GM12874 (cell line): ENCODE measurements at regions not wholly inside any gene's neighbourhood (a gene's known extent, or its start where the extent isn't known, plus 50 kb on each side); places are given as distances from the start of the nearest gene placed in this dataset.

Experiments used
- TF ChIP-seq, protein P1 (sequence below): IDR thresholded peaks from 2 replicates; pipeline ENCODE4 v1.5.1; 2011; ENCODE audit warnings: low read depth, mild to moderate bottlenecking, control low read depth, low read length, moderate library complexity; ENCODE audit not compliant: insufficient read depth

DNA sequence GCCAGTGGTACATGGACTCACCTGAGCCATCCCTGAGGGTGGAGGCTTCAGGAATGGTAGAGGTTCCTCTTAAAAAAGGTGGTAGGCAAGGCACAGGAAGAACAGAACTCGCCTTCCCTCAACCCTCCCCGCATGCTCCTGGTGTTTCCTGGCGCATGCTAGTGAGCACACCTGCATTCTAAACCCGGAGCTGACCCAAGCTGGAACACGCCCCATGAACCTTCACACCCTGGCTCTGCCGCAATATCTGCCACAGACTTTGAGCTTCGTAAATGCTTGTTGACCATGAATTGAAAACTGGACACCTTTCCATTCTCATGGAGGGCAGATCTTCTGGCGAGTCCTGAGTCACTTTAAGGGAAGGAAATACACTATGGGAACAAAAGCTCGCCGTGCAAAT, 601.3 kb upstream of the RAB6C start:
- TF ChIP-seq, protein P1, sequence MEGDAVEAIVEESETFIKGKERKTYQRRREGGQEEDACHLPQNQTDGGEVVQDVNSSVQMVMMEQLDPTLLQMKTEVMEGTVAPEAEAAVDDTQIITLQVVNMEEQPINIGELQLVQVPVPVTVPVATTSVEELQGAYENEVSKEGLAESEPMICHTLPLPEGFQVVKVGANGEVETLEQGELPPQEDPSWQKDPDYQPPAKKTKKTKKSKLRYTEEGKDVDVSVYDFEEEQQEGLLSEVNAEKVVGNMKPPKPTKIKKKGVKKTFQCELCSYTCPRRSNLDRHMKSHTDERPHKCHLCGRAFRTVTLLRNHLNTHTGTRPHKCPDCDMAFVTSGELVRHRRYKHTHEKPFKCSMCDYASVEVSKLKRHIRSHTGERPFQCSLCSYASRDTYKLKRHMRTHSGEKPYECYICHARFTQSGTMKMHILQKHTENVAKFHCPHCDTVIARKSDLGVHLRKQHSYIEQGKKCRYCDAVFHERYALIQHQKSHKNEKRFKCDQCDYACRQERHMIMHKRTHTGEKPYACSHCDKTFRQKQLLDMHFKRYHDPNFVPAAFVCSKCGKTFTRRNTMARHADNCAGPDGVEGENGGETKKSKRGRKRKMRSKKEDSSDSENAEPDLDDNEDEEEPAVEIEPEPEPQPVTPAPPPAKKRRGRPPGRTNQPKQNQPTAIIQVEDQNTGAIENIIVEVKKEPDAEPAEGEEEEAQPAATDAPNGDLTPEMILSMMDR: no peak

DNA sequence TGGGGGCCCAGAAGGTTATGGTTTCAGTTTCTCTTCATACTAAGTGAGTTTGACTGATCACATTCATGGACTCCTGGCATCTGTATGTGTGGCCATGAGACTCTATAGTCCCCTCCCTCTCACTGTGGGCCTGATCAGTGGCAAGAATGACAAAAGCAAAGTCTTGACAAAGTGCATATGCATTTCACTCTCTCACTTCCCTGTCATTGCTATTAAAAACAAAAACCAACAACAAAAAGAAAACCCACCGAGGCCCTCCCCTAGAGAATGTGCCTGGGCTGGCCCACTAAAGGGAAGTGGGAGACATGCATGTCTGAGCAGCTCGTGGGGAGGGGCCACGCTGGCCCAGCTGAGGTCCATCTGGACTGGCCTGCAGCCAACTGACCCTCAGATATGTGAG, 600.1 kb upstream of the RAB6C start:
- TF ChIP-seq, protein P1: no peak

DNA sequence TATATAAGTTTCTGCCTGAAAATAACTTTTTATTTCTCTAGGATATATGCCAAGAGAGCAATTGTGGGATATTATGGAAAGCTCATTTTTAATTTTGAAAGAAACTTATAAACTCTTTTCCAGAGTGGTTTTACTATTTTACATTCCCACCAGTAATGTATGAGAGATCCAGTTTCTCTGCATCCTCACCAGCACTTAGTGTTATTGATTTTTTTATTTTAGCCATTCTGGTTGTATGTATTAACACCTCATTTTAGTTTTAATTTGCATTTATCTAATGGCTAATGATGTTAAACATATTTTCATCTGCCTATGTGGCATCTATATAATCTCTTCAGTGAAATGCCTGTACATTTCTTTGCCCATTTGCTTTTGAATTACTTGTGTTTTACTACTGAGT, 597.7 kb upstream of the RAB6C start:
- TF ChIP-seq, protein P1: no peak

- TF ChIP-seq, protein P1: no peak
These were observed 590.6 kb upstream of the RAB6C start for GRCh38 chr2:129388870-129389269.

DNA sequence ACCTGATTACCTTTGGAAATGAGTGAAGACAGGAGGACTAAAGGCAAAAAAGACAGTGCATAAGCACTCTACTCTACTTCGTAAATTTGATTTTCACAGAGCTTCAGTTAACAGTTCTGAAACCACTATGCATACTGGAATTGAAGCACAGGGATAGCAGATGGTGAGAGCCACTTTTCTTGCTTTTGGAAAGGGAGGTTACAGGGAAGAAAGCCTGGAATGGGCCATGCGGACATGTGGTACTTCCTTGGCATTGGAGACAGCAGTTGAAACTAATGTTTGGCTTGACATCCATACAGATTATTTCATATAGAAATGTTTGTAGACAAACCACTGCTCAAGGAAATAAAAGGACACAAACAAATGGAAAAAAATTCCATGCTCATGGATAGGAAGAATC, 585.6 kb upstream of the RAB6C start:
- TF ChIP-seq, protein P1: no peak

GRCh38 chr2:129396980-129397599, 582.4 kb upstream of the RAB6C start:
- TF ChIP-seq, protein P1: peak; percentile 81

DNA sequence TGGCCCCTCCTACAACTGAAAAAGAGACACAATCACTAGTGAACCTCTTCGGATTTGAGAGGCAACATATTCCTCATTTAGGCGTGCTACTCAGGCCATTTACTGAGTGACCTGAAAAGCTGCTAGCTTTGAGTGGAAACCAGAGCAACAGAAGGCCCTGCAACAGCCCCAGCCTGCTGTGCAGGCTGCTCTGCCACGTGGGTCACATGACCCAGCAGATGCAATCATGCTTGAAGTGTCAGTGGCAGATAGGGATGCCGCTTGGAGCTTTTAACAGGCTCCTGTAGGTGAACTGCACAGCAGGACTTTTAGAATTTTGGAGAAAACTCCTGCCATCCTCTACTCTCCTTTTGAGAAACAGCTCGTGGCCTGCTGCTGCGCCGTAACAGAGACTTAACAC, 578.6 kb upstream of the RAB6C start:
- TF ChIP-seq, protein P1: no peak
